Non-pigmented ciliary epithelial cell (primary cell): ENCODE measurements at regions not wholly inside any gene's neighbourhood (a gene's known extent, or its start where the extent isn't known, plus 50 kb on each side); places are given as distances from the start of the nearest gene placed in this dataset.
"Not testable (repeated sequence)": the region's sequence is repeated elsewhere in the genome, so short reads cannot be mapped to it uniquely, and the experiment has no call there.

Experiments
- DNase-seq: peaks from one replicate; pipeline ENCODE4 v3.0.0-alpha.2; 2010; ENCODE audit warnings: low read depth

DNA sequence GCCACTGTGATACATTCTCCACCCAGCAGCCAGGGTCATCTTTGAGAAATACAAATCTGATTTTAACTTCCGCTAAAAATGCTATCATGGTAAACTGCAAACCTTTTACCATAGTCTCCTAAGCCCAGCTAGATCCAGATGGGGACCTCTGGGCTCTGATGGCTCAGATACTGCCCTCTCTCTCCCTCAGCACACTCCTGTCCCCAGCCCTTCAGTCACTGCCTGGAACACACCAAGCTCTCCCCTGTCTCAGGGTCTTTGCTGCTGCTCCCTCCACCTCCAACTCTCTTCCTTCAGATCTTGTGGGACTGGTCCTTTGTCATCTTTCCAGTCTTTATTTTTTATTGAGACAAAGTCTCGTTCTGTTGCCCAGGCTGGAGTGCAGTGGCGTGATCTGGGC, 65.1 kb downstream of the SPRY4 start:
- DNase-seq: no peak

DNA sequence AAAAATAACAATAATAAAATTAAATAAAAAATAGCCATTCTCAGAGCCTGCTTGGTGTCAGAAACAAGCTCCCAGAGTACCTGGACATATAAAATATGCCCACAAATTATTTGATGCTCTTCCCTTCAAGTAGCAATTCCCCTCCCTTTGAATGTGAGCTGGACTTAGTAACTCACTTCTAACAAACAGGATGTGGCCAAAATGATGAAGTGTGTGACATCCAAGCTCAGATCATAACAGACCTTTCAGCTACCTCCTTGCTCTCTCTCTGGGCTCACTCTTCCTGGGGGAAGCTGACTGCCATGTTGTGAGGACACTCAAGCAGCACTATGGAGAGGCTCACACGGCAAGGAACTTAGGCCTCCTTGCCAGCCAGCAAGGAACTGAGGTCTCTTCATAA, 69.0 kb downstream of the SPRY4 start:
- no peak for DNase-seq

DNA sequence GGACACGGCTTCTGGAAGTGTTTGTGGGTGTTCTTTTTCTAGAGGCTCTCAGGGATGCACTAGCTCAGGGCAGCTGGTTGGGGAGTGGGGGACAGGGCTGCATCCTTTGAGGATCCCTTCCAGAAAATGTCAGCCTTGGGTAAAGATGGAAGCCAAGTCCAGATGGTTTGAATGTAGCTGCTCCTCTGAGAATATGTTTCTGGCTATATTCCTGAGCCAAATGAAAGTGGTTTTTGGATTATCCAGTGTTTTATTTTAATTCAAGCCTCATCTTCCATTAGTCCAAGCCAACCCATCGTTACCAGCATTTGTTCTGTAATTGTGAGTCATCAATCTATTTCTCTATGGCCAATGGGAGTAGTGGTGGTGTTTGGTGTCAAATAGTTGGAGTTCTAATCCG, 70.4 kb downstream of the SPRY4 start:
- DNase-seq: no peak

DNA sequence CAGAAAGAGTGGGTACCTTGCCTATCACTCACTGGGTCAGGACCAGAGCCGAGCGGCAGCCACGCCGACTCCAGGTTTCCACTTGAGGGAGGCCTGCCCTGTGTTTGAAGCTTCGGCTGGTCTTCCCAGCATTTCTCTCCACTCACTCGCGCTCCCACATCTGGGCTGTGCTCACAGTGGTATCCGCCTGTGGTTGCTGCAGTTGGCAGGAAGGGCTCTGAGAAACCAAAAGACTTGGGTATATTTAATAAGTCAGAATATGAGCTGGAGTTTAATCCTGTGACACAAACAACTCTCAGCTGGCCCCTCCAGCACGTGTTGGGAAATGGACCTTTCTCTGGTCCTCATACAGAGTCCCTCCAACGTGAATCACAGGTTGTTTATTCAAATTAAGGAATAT, 70.9 kb downstream of the SPRY4 start:
- no peak for DNase-seq

DNA sequence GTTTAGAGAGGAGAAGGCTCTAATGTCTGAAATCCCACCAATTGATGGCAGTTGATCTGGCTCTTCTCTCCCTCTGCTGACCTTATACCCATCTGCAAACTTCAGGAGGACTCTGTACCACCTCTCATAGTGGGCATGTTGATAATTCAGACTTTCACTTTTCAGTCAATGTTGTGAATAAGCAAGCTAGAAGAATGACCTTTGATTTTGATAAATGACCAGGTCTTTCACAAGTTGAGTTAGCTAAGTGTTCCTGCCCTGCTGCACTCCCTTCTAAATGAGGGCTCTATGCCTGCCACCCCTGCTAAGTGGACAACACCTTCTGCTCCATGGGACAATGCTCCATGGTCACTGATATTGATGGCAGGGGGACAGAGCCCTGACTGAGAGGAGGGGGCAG, 74.7 kb downstream of the SPRY4 start:
- DNase-seq: no peak

DNA sequence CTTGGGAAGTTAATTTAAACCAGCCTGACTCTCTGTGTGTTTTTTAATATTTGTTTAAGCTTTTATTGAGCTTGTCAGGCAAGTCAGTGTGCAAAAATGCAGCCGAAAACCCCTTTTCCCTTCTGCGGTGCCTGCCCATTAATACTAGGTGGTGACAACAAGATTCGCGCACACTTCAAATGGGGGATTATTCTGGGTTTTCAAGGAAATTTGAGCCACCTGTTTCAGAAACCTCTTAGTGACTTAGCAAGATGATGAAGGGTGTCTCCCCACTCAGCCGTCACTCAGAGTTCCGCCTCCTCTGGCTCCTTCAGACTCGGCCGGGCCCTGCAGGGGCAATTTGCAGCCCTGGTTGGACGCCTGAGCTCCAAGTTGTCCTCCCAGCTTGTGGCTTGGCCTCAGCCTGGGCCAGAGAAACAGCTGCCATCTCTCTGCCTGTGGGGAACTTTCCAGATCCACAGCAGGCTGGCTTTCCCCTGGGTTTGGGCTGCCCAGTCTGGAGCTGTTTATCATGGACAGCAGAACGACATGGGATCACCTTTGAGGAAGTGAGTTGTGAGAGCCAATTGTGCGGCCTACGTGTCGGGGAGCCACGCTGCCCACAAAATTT, 75.9 kb downstream of the SPRY4 start:
- DNase-seq: no peak

DNA sequence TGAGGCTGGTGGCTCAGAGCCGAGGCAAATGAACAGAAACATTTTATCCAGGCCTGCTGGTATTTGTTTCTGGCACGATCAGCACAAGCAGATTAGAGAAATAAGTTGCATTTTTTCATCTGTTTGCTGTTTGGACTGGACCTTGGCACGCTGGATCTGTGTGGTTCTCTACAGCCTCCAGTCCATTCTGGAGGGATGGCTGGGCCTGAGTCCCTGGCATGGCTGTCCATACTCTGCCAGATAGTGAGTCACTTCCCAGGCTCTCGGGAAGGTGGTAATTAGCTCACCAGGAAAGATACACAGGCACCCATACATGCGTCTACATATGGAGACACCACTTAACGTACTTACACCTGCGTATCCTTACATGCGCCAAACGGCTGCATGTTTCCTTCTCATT, 78.6 kb downstream of the SPRY4 start:
- DNase-seq: peak; percentile 14

DNA sequence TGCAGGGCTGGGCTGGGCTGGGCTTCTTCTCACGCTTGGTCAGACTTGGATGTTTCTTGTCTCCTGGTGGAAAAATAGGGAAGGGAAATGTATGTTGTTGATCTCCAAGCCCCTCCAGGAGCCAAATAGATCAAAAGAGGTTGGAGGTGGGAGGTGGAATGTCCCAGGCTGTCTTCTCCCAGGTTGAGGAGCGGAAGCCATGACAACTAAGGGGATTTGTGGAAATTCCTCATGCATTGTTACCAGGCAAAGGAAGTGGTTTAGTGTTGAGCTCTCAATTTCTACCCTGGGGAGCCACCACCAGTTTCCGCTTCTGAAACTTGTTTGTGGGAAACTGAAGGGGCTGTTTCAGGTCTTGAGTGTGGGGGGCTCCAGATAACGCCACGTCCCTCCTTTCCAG, 79.0 kb downstream of the SPRY4 start:
- no peak for DNase-seq

DNA sequence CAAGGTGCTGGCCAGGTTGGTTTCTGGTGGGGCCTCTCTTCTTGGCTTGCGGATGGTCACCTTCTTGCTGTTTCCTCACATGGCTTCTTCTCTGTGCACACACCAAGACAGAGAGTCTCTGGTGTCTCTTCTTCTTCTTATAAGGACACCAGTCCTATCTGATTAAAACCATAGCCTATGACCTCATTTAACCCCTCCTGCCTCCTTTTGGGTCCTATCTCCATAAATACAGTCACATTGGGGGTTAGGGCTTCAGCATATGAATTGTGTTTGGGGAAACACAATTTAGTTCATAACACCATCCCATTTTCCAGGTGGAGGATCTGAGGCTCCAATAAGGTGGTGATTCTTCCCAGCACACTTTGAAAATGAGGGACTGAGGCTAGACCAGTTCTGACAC, 80.4 kb downstream of the SPRY4 start:
- no peak for DNase-seq

DNA sequence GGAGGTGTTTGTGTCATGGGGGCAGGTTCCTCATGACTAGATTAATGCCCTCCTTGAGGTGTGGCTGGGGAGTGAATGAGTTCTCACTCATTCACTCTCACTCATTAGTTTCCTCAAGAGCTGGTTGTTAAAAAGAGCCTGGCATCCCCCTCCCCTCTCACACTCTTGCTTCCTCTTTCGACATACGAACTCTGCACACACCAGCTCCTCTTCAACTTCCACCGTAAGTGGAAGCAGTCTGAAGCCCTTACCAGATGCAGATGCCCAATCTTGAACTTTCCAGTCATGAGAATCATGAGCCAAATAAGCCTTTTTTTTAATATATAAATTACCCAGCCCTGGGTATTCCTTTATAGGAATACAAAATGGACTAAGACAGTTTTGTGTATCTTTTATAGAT, 82.5 kb downstream of the SPRY4 start:
- DNase-seq: no peak

DNA sequence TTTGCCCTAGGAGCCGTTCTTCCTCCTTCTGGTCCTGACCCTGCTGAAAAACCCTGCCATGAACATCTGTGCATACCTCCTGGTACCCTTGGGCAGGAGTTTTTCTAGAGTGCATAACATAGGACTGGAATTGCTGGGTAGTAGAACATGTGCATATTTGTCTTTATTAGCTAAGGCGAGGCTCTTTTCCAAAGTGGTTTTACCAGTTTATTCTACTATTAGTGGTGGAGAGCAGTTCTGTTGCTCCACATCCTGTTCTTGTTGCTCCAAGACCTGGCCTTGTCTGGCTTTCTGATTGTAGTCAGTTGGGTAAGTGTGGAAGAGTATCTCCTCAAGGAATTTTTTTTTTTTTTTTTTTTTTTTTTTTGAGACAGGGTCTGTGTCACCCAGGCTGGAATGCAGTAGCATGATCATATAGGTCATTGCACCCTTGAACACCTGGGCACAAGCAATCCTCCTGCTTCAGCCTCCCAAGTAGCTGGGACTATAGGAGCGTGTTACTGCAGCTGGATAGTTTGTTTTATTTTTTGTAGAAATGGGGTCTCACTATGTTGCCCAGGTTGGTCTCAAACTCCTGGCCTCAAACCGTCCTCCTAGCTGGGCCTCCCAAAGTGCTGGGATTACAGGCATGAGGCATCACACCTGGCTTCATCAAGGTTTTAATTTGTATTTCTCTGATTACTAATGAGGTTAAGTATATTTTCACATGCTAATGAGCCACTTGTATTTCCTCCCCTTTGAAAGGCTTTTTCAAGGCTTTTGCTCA, 85.2 kb downstream of the SPRY4 start:
- DNase-seq: no peak

DNA sequence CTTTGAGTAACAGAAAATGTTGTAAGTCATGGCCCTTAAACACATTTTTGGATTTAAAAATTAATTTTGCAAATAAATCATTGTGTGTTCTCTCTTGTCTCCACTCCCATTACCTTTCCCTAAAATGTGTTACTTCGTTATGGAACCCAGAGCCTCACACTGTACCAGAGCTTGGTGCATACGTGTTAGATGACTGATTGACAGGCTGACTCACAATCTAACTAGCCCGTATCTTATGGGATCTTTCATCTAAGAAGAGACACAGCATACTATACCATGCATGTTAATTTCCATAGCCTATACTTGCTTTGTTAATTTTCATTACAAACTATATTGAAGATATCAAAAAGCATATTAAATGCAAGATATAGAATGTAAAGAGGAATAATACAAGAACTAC, 87.1 kb downstream of the SPRY4 start:
- DNase-seq: no peak

DNA sequence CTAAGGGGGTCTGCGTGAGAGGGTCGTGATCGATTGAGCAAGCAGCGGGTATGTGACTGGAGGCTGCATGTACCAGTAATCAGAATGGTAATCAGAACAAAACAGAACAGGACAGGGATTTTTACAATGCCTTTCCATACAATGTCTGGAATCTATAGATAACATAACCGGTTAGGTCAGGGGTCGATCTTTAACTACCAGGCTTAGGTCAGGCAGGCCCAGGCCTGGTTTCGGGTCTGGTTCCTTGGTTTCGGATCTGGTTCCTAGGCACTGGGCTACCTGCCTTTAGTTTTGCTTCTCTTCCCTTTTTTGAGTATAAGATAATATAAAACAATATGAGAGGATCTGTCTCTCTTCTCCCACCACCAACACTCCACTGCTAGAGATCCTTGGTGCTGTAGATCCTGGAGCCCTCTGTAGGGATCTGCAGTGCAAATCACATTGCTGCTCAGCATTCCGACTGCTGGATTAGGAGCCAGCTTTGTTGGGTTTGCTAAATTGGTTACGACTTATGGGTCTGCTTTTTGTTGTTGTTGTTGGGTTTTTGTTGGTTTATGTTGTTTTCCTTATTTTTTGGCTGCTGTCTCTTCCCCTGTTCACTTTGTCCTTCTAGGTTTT, 88.0 kb downstream of the SPRY4 start:
- not testable (repeated sequence) for DNase-seq

DNA sequence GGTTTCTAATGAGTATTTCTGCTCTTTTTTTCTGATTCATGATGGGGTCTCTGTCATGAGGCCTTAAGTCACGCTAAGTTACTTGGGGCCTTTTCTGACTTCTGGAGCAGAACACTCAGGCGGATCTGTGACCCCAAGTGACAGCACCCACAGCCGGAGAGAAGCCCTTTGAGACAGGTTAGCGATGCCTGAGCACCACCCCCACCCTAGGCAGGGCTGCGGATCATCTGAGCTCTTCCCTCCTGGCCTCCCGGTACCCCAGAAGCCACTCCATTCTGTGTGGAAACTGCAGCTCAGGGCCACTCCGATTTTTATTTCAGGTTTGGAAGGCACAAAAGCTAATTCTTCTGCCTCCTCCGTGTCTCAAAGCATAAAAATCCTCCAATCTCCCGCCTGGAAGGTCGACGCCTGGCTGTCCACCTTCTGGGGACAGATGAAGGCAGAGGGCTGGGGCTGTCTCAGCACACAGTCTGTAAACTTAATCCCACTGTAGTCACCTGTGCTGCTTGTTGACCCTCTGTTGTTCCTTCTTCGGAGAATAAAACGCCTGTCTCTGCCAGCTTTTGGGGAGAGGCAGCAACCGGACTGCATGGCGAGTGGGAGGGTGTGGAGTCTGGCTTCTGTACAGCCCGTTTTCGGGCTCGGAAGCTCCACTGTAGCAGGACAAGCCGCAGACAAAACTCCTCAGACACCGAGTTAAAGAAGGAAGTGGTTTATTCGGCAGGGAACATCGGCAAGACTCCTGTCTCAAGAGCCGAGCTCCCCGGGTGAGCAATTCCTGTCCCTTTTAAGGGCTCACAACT, 88.8 kb downstream of the SPRY4 start:
- DNase-seq: no peak

DNA sequence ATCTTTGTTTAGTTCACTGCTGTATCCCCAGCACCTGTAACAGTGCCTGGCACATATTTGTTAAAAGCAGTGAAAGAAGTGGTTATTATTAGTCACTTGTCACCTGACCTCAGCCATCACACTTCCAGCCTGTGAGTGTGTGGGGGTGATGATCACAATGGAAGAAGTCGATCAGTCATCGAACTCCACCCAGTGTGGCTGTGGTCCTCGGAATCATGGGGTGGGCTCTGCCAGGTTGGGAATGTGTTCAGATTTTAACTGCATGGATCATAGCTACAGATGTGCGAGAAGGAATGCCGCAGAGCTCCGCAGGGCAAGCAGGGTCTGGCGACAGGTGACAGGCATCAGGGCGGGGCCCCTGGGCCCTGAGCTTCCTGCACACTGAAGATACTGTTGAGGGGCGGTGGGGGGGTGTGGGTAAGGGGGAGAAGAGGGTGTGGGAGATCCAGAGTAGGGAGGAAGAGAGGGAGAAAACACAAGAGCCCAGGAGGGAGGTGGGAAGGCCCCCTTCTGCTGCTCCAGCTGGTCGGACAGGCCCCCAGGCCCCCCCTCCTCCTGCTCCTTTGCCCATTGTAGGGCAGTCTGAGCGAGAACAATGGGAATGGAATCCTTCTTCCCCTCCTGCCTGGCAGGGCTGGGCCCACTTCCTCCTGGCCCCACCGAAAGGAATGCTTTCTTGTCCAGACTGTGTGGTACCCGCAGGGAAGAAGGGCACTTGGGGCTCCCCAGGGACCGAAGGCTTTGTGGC, 89.6 kb downstream of the SPRY4 start:
- no peak for DNase-seq

DNA sequence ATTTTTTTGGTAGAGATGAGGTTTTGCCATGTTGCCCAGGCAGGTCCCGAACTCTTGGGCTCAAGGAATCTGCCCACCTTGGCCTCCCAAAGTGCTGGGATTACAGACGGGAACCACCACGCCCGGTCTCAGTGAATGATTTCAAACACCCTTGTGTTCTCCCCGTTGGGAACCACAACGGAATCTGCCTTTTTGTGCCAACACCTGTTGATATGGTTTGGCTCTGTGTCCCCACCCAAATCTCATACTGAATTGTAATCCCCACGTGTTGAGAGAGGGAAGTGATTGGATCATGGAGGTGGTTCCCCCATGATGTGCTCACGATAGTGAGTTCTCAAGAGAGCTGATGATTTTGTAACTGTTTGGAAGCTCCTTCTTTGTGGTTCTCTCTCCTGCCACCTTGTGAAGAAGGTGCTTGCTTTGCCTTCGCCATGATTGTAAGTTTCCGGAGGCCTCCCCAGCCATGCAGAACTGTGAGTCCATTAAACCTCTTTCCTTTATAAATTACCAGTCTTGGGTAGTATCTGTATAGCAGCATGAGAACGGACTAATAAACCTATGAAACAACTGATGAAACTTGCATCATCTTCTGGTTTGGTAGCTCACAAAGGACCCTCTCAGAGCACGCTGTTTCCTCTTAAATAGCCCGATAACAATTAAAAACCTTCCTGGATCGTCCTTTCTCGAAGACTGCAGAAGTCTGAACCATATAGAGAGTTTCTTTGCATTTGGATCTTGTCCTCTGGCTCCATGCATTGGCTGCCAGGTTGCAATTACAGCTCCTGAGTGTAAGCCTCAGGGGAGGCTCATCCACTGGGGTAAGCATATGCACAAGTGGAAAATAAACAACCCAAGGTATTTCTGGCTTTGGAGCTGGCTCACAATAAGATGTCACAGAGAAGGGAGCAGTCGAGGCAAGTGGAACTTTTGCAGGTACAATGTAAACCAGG, 91.5 kb downstream of the SPRY4 start:
- DNase-seq: no peak

DNA sequence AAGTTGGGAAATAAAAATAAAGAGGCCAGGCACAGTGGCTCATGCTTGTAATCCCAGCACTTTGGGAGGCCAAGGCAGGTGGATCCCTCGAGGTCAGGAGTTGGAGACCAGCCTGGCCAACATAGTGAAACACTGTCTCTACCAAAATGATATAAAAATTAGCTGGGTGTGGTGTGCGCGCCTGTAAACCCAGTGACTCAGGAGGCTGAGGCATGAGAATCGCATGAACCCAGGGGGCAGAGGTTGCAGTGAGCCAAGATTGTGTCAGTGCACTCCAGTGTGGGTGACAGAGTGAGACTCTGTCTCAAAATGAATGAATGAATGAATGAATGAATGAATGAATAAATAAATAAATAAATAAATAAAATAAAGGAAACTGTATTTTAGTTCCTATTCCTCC, 93.9 kb downstream of the SPRY4 start:
- DNase-seq: not testable (repeated sequence)

DNA sequence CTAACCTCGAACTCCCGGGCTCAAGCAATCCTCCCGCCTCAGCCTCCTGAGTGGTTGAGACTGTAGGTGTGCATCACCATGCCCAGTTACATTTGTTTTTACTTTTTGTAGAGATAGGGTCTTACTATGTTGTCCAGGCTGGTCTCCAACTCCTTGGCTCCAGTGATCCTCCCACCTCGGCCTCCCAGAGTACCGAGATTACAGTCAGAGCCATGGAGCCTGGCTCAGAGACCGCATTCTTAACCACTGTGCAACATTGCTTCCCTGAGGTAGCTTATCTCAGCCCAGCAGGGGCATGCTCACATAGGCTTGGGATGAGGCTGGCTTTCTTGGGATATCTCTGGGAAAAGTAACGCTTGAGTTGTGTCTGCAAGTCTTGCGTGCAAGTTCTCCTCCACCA, 99.7 kb downstream of the SPRY4 start:
- DNase-seq: no peak

DNA sequence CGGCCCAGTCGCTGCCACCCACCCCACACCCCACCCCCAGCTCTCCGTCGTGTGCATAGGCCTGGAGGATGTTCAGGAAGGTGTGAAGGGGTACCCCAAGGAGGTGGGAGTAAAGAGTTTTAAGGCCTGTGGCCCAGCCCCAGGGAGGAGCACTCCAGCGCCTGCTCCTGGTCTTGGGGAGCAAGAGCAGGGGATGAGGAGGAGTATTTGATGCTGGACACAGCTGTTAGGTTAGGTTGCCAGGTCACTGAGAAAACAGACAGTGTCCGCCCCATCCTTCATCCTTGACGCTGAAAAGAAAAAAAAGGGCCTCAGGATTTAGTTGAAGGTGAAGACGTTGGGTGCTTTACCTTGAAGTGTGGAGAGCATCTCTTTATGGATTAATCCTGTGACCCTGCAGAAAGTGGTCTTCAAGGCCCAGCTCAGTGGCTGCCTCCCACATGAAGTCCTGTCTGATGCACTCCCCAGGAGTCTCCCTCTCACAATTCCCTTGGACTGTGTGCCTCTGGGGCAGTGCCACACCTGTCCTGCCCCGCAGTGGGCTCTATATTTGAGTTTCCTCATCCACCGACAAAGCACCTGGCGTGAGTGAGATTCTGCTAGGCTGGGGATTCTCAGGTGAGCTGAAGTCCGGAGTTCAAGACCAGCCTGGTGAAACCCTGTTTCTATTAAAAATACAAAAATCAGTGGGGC, 101.8 kb downstream of the SPRY4 start:
- no peak for DNase-seq

DNA sequence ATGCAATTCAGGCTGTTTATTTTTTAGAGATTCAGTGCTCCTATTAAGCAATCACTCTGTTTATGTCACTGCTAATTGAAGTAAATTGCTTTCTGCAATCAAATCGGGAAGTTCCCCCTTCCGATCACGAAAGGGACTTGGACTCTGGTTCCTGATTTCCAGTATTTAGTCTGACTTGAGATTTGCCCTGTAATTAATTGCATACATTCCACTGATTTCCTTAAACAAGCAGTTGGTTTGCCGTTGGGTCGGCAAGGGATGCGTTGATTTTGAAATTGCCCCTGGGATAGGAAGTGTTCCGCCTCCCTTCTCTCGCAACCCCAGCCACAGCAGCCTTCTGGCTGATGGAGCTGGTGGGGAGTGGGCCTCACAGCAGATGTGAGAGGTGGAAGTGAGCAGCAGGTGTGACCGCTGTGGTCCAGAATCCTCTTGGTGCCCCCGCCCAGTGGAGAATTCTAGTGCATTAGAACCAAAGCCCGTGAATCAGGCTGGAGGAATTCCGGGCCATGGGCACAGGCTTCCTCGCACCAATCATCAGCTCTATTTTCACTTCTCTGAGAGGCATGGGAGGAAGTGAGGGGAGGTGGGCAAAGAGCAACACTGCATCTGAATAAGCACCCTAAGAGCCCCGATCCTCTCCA, 102.5 kb downstream of the SPRY4 start:
- no peak for DNase-seq
